K562 (cell line): ENCODE measurements at regions not wholly inside any gene's neighbourhood (a gene's known extent, or its start where the extent isn't known, plus 50 kb on each side); places are given as distances from the start of the nearest gene placed in this dataset.

Experiments used
- ATAC-seq: fragments of 200-7000 bp; cut with Tn5 transposase; 3 replicates; pipeline ENCODE4 v1.9.1; 2020; ENCODE audit warnings: moderate library complexity
- BruUV-seq: library from RNA; stranded (reverse); fragments of 400-500 nt; replicated peaks from 2 replicates; lab custom pipeline; 2021; lab: Mats Ljungman, UMichigan
- CTCF ChIA-PET: fragments of 300-600 bp; formaldehyde crosslinking; extraction: SDS; loops from one replicate; lab custom pipeline; 2021; ENCODE audit warnings: low intra/inter-chr PET ratio; lab: Yijun Ruan, JAX
- POLR2A ChIA-PET: fragments of 300-600, 350-650 bp; sonication (Branson Sonifier 250); formaldehyde crosslinking; extraction: SDS; loops from one replicate; lab custom pipeline; 2021; ENCODE audit warnings: antibody characterized with exemption, inconsistent platforms; lab: Yijun Ruan, JAX
- DNase-seq, 4 experiments: peaks; one replicate each; pipeline versions ENCODE4 v3.0.0 to v3.0.0-alpha.2; 2011 to 2018; ENCODE audit warnings: low spot score in 3 of 4, mixed read lengths in 3 of 4; ENCODE audit errors: extremely low read depth in 1 of 4
- FAIRE-seq: peaks from 2 replicates; lab custom pipeline; 2011; peaks lifted over from hg19 to GRCh38; lab: Jason Lieb, UNC
- H2AFZ ChIP-seq: 2 replicates; pipeline ENCODE4 v1.6.0; 2011; ENCODE audit warnings: low read depth, low read length, control low read depth, inconsistent platforms
- H3K27ac ChIP-seq: fragments of 200-600 bp; 3 replicates; pipeline ENCODE4 v1.8.0; 2011; ENCODE audit warnings: low read depth, mild to moderate bottlenecking, control low read depth, inconsistent platforms, low read length, moderate library complexity, mixed read lengths; ENCODE audit errors: extremely low read depth
- H3K27me3 ChIP-seq, 2 experiments: fragments of 300-600 bp in 1 of 2; 2 replicates in 1 of 2; 3 replicates in 1 of 2; pipeline versions ENCODE4 v1.6.0 to v1.8.0; 2011; ENCODE audit warnings: inconsistent platforms in 2 of 2, low read length in 2 of 2, mild to moderate bottlenecking in 1 of 2, mixed read lengths in 1 of 2, moderate library complexity in 1 of 2; ENCODE audit not compliant: control insufficient read depth in 2 of 2, insufficient read depth in 2 of 2
- H3K36me3 ChIP-seq: fragments of 300-600 bp; 3 replicates; pipeline ENCODE4 v1.8.0; 2011; ENCODE audit warnings: mild to moderate bottlenecking, low read length, inconsistent platforms; ENCODE audit not compliant: control insufficient read depth, insufficient read depth
- H3K4me1 ChIP-seq, 2 experiments: fragments of 200-600 bp in 1 of 2; replicated peaks in 1 of 2; 2 replicates in 1 of 2; 3 replicates in 1 of 2; pipeline versions ENCODE4 v1.5.1 to v1.8.0; 2011; ENCODE audit warnings: inconsistent platforms in 2 of 2, low read length in 2 of 2, mild to moderate bottlenecking in 1 of 2, mixed read lengths in 1 of 2, moderate library complexity in 1 of 2; ENCODE audit not compliant: control insufficient read depth in 2 of 2, insufficient read depth in 2 of 2
- H3K4me2 ChIP-seq: 2 replicates; pipeline ENCODE4 v1.6.1; 2011; ENCODE audit warnings: low read length, control low read depth, inconsistent platforms, mixed read lengths; ENCODE audit not compliant: insufficient read depth
- H3K4me3 ChIP-seq: fragments of 200-600 bp; sonication (generic), shearing (Covaris generic); 2 replicates; pipeline ENCODE4 v1.5.1; 2016; ENCODE audit warnings: control low read depth, inconsistent platforms
- H3K79me2 ChIP-seq: fragments of 200-600 bp; 3 replicates; pipeline ENCODE4 v1.8.0; 2011; ENCODE audit warnings: low read length, inconsistent platforms; ENCODE audit not compliant: control insufficient read depth, insufficient read depth
- H3K9ac ChIP-seq, 2 experiments: 2 replicates each; pipeline versions ENCODE4 v1.6.0 to v1.6.1; 2011; ENCODE audit warnings: low read depth in 2 of 2, low read length in 2 of 2, control low read depth in 1 of 2, inconsistent platforms in 1 of 2, mild to moderate bottlenecking in 1 of 2, mixed read lengths in 1 of 2; ENCODE audit not compliant: insufficient read depth in 1 of 2
- H3K9me1 ChIP-seq: one replicate; pipeline ENCODE4 v1.6.0; 2011; ENCODE audit warnings: inconsistent platforms, mild to moderate bottlenecking, low read length, moderate library complexity; ENCODE audit not compliant: control insufficient read depth, insufficient read depth
- H3K9me3 ChIP-seq: replicated peaks from 2 replicates; pipeline ENCODE4 v1.5.1; 2011; ENCODE audit warnings: low read depth, low read length, inconsistent platforms; ENCODE audit not compliant: control insufficient read depth, insufficient read depth
- H4K20me1 ChIP-seq: replicated peaks from 2 replicates; pipeline ENCODE4 v1.6.1; 2011; ENCODE audit warnings: low read length, inconsistent platforms, mixed read lengths; ENCODE audit not compliant: control insufficient read depth, insufficient read depth
- CBX1 ChIP-seq: sonication (generic); IDR thresholded peaks from 2 replicates; pipeline ENCODE4 v1.6.1; 2016; ENCODE audit warnings: antibody characterized with exemption, low read depth, mild to moderate bottlenecking
- CHD1 ChIP-seq: fragments of 200-600 bp; sonication (generic); IDR thresholded peaks from one replicate; pipeline ENCODE4 v1.6.1; 2012; ENCODE audit warnings: mild to moderate bottlenecking, moderate library complexity, low read length, inconsistent platforms
- E4F1 ChIP-seq: fragments of 250-450 bp; sonication (Bioruptor Pico); IDR thresholded peaks from 2 replicates; pipeline ENCODE4 v1.5.0; 2021; ENCODE audit warnings: mild to moderate bottlenecking, borderline replicate concordance
- U2AF1 ChIP-seq: fragments of 200-400 bp; formaldehyde crosslinking; optimal IDR thresholded peaks from 2 replicates; pipeline ENCODE3; 2017; ENCODE audit warnings: mild to moderate bottlenecking, low read depth, low read length, moderate library complexity
- ZNF512 ChIP-seq: IDR thresholded peaks from 2 replicates; pipeline ENCODE4 v1.6.1; 2016; ENCODE audit warnings: missing genetic modification characterization, missing compliant biosample characterization
- ZNF707 ChIP-seq: fragments of 250-450 bp; sonication (Bioruptor Pico); conservative IDR thresholded peaks from 2 replicates; pipeline ENCODE4 v1.8.0; 2022; ENCODE audit warnings: inconsistent platforms, mild to moderate bottlenecking, moderate library complexity
- ZNF764 ChIP-seq: fragments of 250-450 bp; sonication (Bioruptor Pico); IDR thresholded peaks from 2 replicates; pipeline ENCODE4 v1.4.0; 2020; ENCODE audit warnings: low read depth, mild to moderate bottlenecking, moderate library complexity
- WGBS: fragments of 100-300 bp; shearing (Covaris generic); methylation state at CpG from one replicate; pipeline ENCODE4 v1.1.6; 2016; ENCODE audit warnings: low coverage, mixed read lengths; ENCODE audit not compliant: insufficient coverage; ENCODE audit errors: missing lambda C conversion rate; 5-methylcytosine and 5-hydroxymethylcytosine counted together
- in situ Hi-C: fragments of 300-500 bp; cut with MboI; formaldehyde crosslinking; loops from 4 replicates; pipeline ENCODE4 v1.15.0; 2018; ENCODE audit warnings: inconsistent platforms, mixed read lengths
- intact Hi-C: fragments of 100-400 bp; cut with micrococcal nuclease; formaldehyde crosslinking; loops from 2 replicates; pipeline ENCODE4 v1.14.2; 2022
- TF ChIP-seq, protein P1 (sequence below): IDR thresholded peaks from 2 replicates; pipeline ENCODE4 v1.6.1; 2011; ENCODE audit not compliant: insufficient read length; ENCODE audit errors: extremely low read depth

GRCh38 chr16:51722467-51722866 lies 571.4 kb upstream of the SALL1 start:
- no peaks in the 10 kb centered on the region for H3K9me1 ChIP-seq
- in situ Hi-C loops = no loop called here
- TF ChIP-seq CBX1 (no peak), ZNF764 (CRISPR knock-in tag) (no peak), ZNF512 (peak; percentile 54), U2AF1 (peak; percentile 26)
- no peak overlapping the region for H3K9ac ChIP-seq
- no peak overlapping the region for H2AFZ ChIP-seq
- H4K20me1 ChIP-seq = no peaks in the 10 kb centered on the region
- ATAC-seq (no peak), DNase-seq (no peak), FAIRE-seq (no peak)
- H3K4me1 ChIP-seq = no peaks in the 10 kb centered on the region
- intact Hi-C loops = no loop called here
- H3K36me3 ChIP-seq = no peaks in the 10 kb centered on the region
- no peak overlapping the region for H3K4me2 ChIP-seq
- no peak overlapping the region for H3K27ac ChIP-seq
- ChIA-PET POLR2A (no interaction called here), CTCF (no interaction called here)
- no peaks in the 10 kb centered on the region for H3K9me3 ChIP-seq
- H3K27me3 ChIP-seq = no peaks in the 10 kb centered on the region
- BruUV-seq = no TSS peak
- H3K4me3 ChIP-seq = no peak overlapping the region
- H3K79me2 ChIP-seq = no peaks in the 10 kb centered on the region

DNA sequence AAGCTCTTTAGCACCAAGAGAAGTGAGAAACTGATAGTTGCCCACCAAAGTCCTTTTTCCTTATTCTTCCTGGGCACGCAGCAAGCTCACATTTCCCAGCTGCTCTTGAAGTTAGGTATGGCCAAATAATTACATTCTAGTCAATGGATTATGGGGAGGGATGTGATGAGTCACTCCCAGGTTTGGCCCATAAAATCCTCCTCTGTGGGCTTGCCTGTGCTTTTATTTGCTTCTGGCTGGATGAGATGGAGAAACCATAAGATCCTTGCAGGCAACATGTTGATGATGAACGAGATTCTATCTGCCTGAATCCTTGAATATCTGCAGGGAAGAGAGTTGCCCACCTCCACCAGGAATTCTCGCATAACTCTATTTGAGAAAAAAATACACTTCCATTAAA lies 568.3 kb upstream of the SALL1 start:
- Histone ChIP-seq H3K4me2 (no peak overlapping the region), H3K9me1 (no peaks in the 10 kb centered on the region), H3K27ac (no peak overlapping the region), H2AFZ (no peak overlapping the region), H3K36me3 (no peaks in the 10 kb centered on the region), H3K79me2 (no peaks in the 10 kb centered on the region), H3K27me3 (no peaks in the 10 kb centered on the region), H3K9me3 (no peaks in the 10 kb centered on the region), H3K4me3 (no peak overlapping the region), H3K9ac (no peak overlapping the region), H4K20me1 (no peaks in the 10 kb centered on the region), H3K4me1 (no peaks in the 10 kb centered on the region)
- WGBS = 3% methylated on average over 3 of the region's 3 CpGs
- POLR2A ChIA-PET = no interaction called here
- intact Hi-C loops (no loop called here), in situ Hi-C loops (no loop called here)
- ATAC-seq (no peak), FAIRE-seq (no peak), DNase-seq (no peak)
- BruUV-seq = no TSS peak
- CTCF ChIA-PET = no interaction called here
- TF ChIP-seq CHD1 = no peak
- TF ChIP-seq E4F1 (CRISPR knock-in tag) = no peak
- no peak for TF ChIP-seq ZNF707 (CRISPR knock-in tag)
- TF ChIP-seq, protein P1, sequence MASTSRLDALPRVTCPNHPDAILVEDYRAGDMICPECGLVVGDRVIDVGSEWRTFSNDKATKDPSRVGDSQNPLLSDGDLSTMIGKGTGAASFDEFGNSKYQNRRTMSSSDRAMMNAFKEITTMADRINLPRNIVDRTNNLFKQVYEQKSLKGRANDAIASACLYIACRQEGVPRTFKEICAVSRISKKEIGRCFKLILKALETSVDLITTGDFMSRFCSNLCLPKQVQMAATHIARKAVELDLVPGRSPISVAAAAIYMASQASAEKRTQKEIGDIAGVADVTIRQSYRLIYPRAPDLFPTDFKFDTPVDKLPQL = no peak
